Adrenal gland (tissue), 9 donors: ENCODE measurements at regions not wholly inside any gene's neighbourhood (a gene's known extent, or its start where the extent isn't known, plus 50 kb on each side); places are given as distances from the start of the nearest gene placed in this dataset.
A peak's percentile ranks its signal among the peaks of the same experiment; 100 is the strongest.
"Not testable (repeated sequence)": the region's sequence is repeated elsewhere in the genome, so short reads cannot be mapped to it uniquely, and the experiment has no call there.

Source experiments
- DNase-seq, 7 donors: peaks; one replicate each; pipeline ENCODE4 v3.0.0-alpha.2; 2019 to 2020
- H3K27ac ChIP-seq, 5 donors: fragments of 200-600 bp; sonication (generic) in 4 of 5; 1 replicate in 3 of 5; 2 replicates in 2 of 5; pipeline versions ENCODE4 v1.5.1 to v1.8.0; 2016 to 2020; ENCODE audit warnings: mild to moderate bottlenecking in 1 of 5
- H3K27me3 ChIP-seq: fragments of 200-600 bp; 2 replicates; pipeline ENCODE4 v1.8.0; 2021
- H3K36me3 ChIP-seq, 2 donors: fragments of 200-600 bp; replicated peaks in 1 of 2; 1 replicate in 1 of 2; 2 replicates in 1 of 2; pipeline versions ENCODE4 v1.5.1 to v1.8.0; 2018 to 2022
- H3K4me1 ChIP-seq, 2 donors: fragments of 200-600 bp; replicated peaks in 1 of 2; 1 replicate in 1 of 2; 2 replicates in 1 of 2; pipeline versions ENCODE4 v1.5.1 to v1.8.0; 2018 to 2021
- H3K4me3 ChIP-seq, 4 donors: fragments of 200-600 bp; sonication (generic) in 3 of 4; one replicate each; pipeline ENCODE4 v1.5.1; 2016 to 2018
- H3K9me3 ChIP-seq, 3 donors: fragments of 200-600 bp; sonication (generic) in 1 of 3; replicated peaks in 1 of 3; 1 replicate in 2 of 3; 2 replicates in 1 of 3; pipeline versions ENCODE4 v1.5.1 to v1.8.0; 2016 to 2021
- POLR2A ChIP-seq, 2 donors: fragments of 450-650 bp; IDR thresholded peaks; one replicate each; pipeline ENCODE4 v1.6.1; 2017; ENCODE audit warnings: antibody characterized with exemption in 2 of 2, mild to moderate bottlenecking in 2 of 2, moderate library complexity in 1 of 2
- WGBS, 4 donors: extraction: QIAGEN DNeasy Blood & Tissue Kit in 2 of 4; methylation state at CpG; one replicate each; pipeline versions ENCODE4 v1.1.5 to v1.1.7; 2013 to 2017; 5-methylcytosine and 5-hydroxymethylcytosine counted together
- intact Hi-C, 2 donors: fragments of 100-400 bp; cut with DNase I; formaldehyde crosslinking; loops; one replicate each; pipeline versions ENCODE4 v1.14.1 to v1.15.0; 2022 to 2023
- TF ChIP-seq, protein P1 (sequence below), 6 experiments: fragments of 450-650 bp in 4 of 6; fragments of 200-600 bp in 2 of 6; sonication (generic) in 1 of 6; IDR thresholded peaks; 1 replicate in 5 of 6; 2 replicates in 1 of 6; pipeline versions ENCODE4 v1.5.1 to v1.8.0; 2016 to 2021; ENCODE audit warnings: antibody characterized with exemption in 6 of 6, mild to moderate bottlenecking in 2 of 6, moderate library complexity in 1 of 6
- donor health status: healthy with polysubstance abuse.
- donor health status: Bipolar disorder and iron deficiency.
- donor health status: DM: yes; HTN: yes; CAD: no.
- donor health status: DM: no; HTN: no; CAD: no.
- donor health status: DM: no; HTN: no; CAD: no.

- intact Hi-C loops = no loop called here
- Histone ChIP-seq H3K36me3 (no peaks in the 10 kb centered on the region), H3K27me3 (no peaks in the 10 kb centered on the region), H3K4me3 (no peak overlapping the region), H3K27ac (peak overlapping the region in 1 of 5 donors; percentile 22), H3K9me3 (no peaks in the 10 kb centered on the region), H3K4me1 (peaks cover 2 to 12% of the 10 kb centered on the region in 2 donors)
- 83 to 86% (median 84%) methylated on average over 6 to 7 of the region's 7 CpGs for WGBS, 4 donors
- DNase-seq = no peak
- TF ChIP-seq, protein P1, sequence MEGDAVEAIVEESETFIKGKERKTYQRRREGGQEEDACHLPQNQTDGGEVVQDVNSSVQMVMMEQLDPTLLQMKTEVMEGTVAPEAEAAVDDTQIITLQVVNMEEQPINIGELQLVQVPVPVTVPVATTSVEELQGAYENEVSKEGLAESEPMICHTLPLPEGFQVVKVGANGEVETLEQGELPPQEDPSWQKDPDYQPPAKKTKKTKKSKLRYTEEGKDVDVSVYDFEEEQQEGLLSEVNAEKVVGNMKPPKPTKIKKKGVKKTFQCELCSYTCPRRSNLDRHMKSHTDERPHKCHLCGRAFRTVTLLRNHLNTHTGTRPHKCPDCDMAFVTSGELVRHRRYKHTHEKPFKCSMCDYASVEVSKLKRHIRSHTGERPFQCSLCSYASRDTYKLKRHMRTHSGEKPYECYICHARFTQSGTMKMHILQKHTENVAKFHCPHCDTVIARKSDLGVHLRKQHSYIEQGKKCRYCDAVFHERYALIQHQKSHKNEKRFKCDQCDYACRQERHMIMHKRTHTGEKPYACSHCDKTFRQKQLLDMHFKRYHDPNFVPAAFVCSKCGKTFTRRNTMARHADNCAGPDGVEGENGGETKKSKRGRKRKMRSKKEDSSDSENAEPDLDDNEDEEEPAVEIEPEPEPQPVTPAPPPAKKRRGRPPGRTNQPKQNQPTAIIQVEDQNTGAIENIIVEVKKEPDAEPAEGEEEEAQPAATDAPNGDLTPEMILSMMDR (IDR thresholded peaks at IDR 0.05) = no peak
Observed at GRCh38 chr3:8438507-8439079, 63.0 kb upstream of the LMCD1 start.

DNA sequence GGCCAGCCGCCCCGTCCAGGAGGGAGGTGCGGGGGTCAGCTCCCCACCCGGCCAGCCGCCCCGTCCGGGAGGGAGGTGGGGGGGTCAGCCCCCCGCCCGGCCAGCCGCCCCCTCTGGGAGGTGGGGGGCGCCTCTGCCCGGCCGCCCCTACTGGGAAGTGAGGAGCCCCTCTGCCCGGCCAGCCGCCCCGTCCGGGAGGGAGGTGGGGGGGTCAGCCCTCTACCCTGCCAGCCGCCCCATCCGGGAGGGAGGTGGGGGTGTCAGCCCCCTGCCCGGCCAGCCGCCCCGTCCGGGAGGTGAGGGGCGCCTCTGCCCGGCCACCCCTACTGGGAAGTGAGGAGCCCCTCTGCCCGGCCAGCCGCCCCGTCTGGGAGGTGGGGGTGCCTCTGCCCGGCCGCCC lies 61.5 kb upstream of the LMCD1 start:
- H3K9me3 ChIP-seq, H3K27ac ChIP-seq, H3K4me3 ChIP-seq, H3K27me3 ChIP-seq, H3K36me3 ChIP-seq, DNase-seq: not testable (repeated sequence)
- 96 to 98% methylated on average over 26 to 30 of the region's 30 CpGs; no CpG with 5 or more reads in 2 of the 4 donors for WGBS, 4 donors
- H3K4me1 ChIP-seq = peaks cover 16 to 28% of the 10 kb centered on the region in 2 donors
- intact Hi-C loops = loop anchor here (5.0 kb wide), 2 partner anchors 167 to 182 kb away; no protein-coding TSS in a partner anchor

GRCh38 chr3:8441969-8442559 lies 59.6 kb upstream of the LMCD1 start:
- intact Hi-C loops = loop anchor here (5.0 kb wide), 2 partner anchors 165 to 180 kb away; no protein-coding TSS in a partner anchor
- Histone ChIP-seq H3K4me1 (peaks cover 16 to 29% of the 10 kb centered on the region in 2 donors), H3K9me3 (no peaks in the 10 kb centered on the region), H3K36me3 (no peaks in the 10 kb centered on the region), H3K27me3 (no peaks in the 10 kb centered on the region), H3K4me3 (no peak overlapping the region), H3K27ac (no peak overlapping the region)
- TF ChIP-seq POLR2A (IDR thresholded peaks at IDR 0.05) = no peak
- TF ChIP-seq, protein P1 (IDR thresholded peaks at IDR 0.05) = peak; percentile 54 to 84 (median 78)
- WGBS, 4 donors = 44 to 48% (median 45%) methylated on average over 8 of the region's 8 CpGs
- peak in 5 of 7 donors; percentile 16 to 57 (median 27) for DNase-seq

DNA sequence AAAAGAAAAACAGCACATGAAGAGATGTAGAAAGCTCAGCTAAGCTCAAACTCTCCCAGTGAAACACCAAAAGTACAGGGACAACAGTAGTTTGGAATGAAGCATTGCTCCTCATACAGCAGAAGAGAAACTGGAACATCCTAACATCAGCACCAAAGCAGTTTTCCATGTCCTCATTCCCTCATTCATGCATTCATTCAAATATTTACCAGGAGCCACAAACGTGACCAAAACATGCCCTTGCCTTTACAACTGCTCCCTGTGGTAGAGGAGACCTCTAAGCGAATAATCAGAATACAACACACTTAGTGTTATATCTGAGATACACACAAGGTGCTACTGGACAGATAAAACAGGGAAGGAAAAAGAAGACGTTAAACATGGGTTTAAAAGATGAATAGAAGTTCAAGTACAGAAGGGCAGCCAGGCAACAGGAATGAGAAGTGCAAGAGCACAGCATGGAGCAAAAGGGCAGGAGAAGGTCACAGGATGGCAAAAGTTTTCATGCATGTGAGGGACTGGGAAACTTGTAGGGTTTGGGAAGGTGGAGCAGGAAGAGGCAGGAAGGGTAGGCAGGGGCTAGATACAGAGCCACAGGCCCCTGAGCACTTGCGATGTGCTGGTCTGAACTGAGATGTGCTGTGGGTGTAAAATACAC lies 58.5 kb upstream of the LMCD1 start:
- TF ChIP-seq POLR2A (IDR thresholded peaks at IDR 0.05) = no peak
- TF ChIP-seq, protein P1 (IDR thresholded peaks at IDR 0.05) = no peak
- Histone ChIP-seq H3K36me3 (no peaks in the 10 kb centered on the region), H3K4me1 (peaks cover 16 to 29% of the 10 kb centered on the region in 2 donors), H3K27ac (peak overlapping the region in 2 of 5 donors; percentile 67 to 88), H3K9me3 (no peaks in the 10 kb centered on the region), H3K27me3 (no peaks in the 10 kb centered on the region), H3K4me3 (no peak overlapping the region)
- no peak for DNase-seq
- 52 to 70% (median 65%) methylated on average over 4 of the region's 4 CpGs for WGBS, 4 donors
- intact Hi-C loops = loop anchor here (5.0 kb wide), 2 partner anchors 164 to 179 kb away; no protein-coding TSS in a partner anchor
